K562 (cell line): ENCODE measurements at regions not wholly inside any gene's neighbourhood (a gene's known extent, or its start where the extent isn't known, plus 50 kb on each side); places are given as distances from the start of the nearest gene placed in this dataset.

Experiments
- ATAC-seq: fragments of 200-7000 bp; cut with Tn5 transposase; 3 replicates; pipeline ENCODE4 v1.9.1; 2020; ENCODE audit warnings: moderate library complexity
- BruUV-seq: library from RNA; stranded (reverse); fragments of 400-500 nt; replicated peaks from 2 replicates; lab custom pipeline; 2021; lab: Mats Ljungman, UMichigan
- CTCF ChIA-PET: fragments of 300-600 bp; formaldehyde crosslinking; extraction: SDS; loops from one replicate; lab custom pipeline; 2021; ENCODE audit warnings: low intra/inter-chr PET ratio; lab: Yijun Ruan, JAX
- POLR2A ChIA-PET: fragments of 300-600, 350-650 bp; sonication (Branson Sonifier 250); formaldehyde crosslinking; extraction: SDS; loops from one replicate; lab custom pipeline; 2021; ENCODE audit warnings: antibody characterized with exemption, inconsistent platforms; lab: Yijun Ruan, JAX
- DNase-seq, 4 experiments: peaks; one replicate each; pipeline versions ENCODE4 v3.0.0 to v3.0.0-alpha.2; 2011 to 2018; ENCODE audit warnings: low spot score in 3 of 4, mixed read lengths in 3 of 4; ENCODE audit errors: extremely low read depth in 1 of 4
- FAIRE-seq: peaks from 2 replicates; lab custom pipeline; 2011; peaks lifted over from hg19 to GRCh38; lab: Jason Lieb, UNC
- H2AFZ ChIP-seq: 2 replicates; pipeline ENCODE4 v1.6.0; 2011; ENCODE audit warnings: low read depth, low read length, control low read depth, inconsistent platforms
- H3K27ac ChIP-seq: fragments of 200-600 bp; 3 replicates; pipeline ENCODE4 v1.8.0; 2011; ENCODE audit warnings: low read depth, mild to moderate bottlenecking, control low read depth, inconsistent platforms, low read length, moderate library complexity, mixed read lengths; ENCODE audit errors: extremely low read depth
- H3K27me3 ChIP-seq, 2 experiments: fragments of 300-600 bp in 1 of 2; 2 replicates in 1 of 2; 3 replicates in 1 of 2; pipeline versions ENCODE4 v1.6.0 to v1.8.0; 2011; ENCODE audit warnings: inconsistent platforms in 2 of 2, low read length in 2 of 2, mild to moderate bottlenecking in 1 of 2, mixed read lengths in 1 of 2, moderate library complexity in 1 of 2; ENCODE audit not compliant: control insufficient read depth in 2 of 2, insufficient read depth in 2 of 2
- H3K36me3 ChIP-seq: fragments of 300-600 bp; 3 replicates; pipeline ENCODE4 v1.8.0; 2011; ENCODE audit warnings: mild to moderate bottlenecking, low read length, inconsistent platforms; ENCODE audit not compliant: control insufficient read depth, insufficient read depth
- H3K4me1 ChIP-seq, 2 experiments: fragments of 200-600 bp in 1 of 2; replicated peaks in 1 of 2; 2 replicates in 1 of 2; 3 replicates in 1 of 2; pipeline versions ENCODE4 v1.5.1 to v1.8.0; 2011; ENCODE audit warnings: inconsistent platforms in 2 of 2, low read length in 2 of 2, mild to moderate bottlenecking in 1 of 2, mixed read lengths in 1 of 2, moderate library complexity in 1 of 2; ENCODE audit not compliant: control insufficient read depth in 2 of 2, insufficient read depth in 2 of 2
- H3K4me2 ChIP-seq: 2 replicates; pipeline ENCODE4 v1.6.1; 2011; ENCODE audit warnings: low read length, control low read depth, inconsistent platforms, mixed read lengths; ENCODE audit not compliant: insufficient read depth
- H3K4me3 ChIP-seq: fragments of 200-600 bp; sonication (generic), shearing (Covaris generic); 2 replicates; pipeline ENCODE4 v1.5.1; 2016; ENCODE audit warnings: control low read depth, inconsistent platforms
- H3K79me2 ChIP-seq: fragments of 200-600 bp; 3 replicates; pipeline ENCODE4 v1.8.0; 2011; ENCODE audit warnings: low read length, inconsistent platforms; ENCODE audit not compliant: control insufficient read depth, insufficient read depth
- H3K9ac ChIP-seq, 2 experiments: 2 replicates each; pipeline versions ENCODE4 v1.6.0 to v1.6.1; 2011; ENCODE audit warnings: low read depth in 2 of 2, low read length in 2 of 2, control low read depth in 1 of 2, inconsistent platforms in 1 of 2, mild to moderate bottlenecking in 1 of 2, mixed read lengths in 1 of 2; ENCODE audit not compliant: insufficient read depth in 1 of 2
- H3K9me1 ChIP-seq: one replicate; pipeline ENCODE4 v1.6.0; 2011; ENCODE audit warnings: inconsistent platforms, mild to moderate bottlenecking, low read length, moderate library complexity; ENCODE audit not compliant: control insufficient read depth, insufficient read depth
- H3K9me3 ChIP-seq: replicated peaks from 2 replicates; pipeline ENCODE4 v1.5.1; 2011; ENCODE audit warnings: low read depth, low read length, inconsistent platforms; ENCODE audit not compliant: control insufficient read depth, insufficient read depth
- H4K20me1 ChIP-seq: replicated peaks from 2 replicates; pipeline ENCODE4 v1.6.1; 2011; ENCODE audit warnings: low read length, inconsistent platforms, mixed read lengths; ENCODE audit not compliant: control insufficient read depth, insufficient read depth
- ARID4B ChIP-seq: sonication (generic); formaldehyde crosslinking; IDR thresholded peaks from 2 replicates; pipeline ENCODE4 v1.8.0; 2022; ENCODE audit warnings: mild to moderate bottlenecking, missing genetic modification reagents
- BACH1 ChIP-seq: fragments of 200-800 bp; sonication (Bioruptor generic); IDR thresholded peaks from 2 replicates; pipeline ENCODE4 v1.6.1; 2016; ENCODE audit warnings: missing genetic modification characterization, missing compliant biosample characterization
- CSDE1 ChIP-seq, 2 experiments: fragments of 450-650 bp; IDR thresholded peaks; 2 replicates each; pipeline ENCODE4 v1.6.1; 2016; ENCODE audit warnings: mild to moderate bottlenecking in 1 of 2
- TSC22D4 ChIP-seq: fragments of 450-650 bp; IDR thresholded peaks from 2 replicates; pipeline ENCODE4 v1.6.1; 2016; ENCODE audit warnings: missing genetic modification characterization, missing biosample characterization, control low read depth
- WGBS: fragments of 100-300 bp; shearing (Covaris generic); methylation state at CpG from one replicate; pipeline ENCODE4 v1.1.6; 2016; ENCODE audit warnings: low coverage, mixed read lengths; ENCODE audit not compliant: insufficient coverage; ENCODE audit errors: missing lambda C conversion rate; 5-methylcytosine and 5-hydroxymethylcytosine counted together
- in situ Hi-C: fragments of 300-500 bp; cut with MboI; formaldehyde crosslinking; loops from 4 replicates; pipeline ENCODE4 v1.15.0; 2018; ENCODE audit warnings: inconsistent platforms, mixed read lengths
- intact Hi-C: fragments of 100-400 bp; cut with micrococcal nuclease; formaldehyde crosslinking; loops from 2 replicates; pipeline ENCODE4 v1.14.2; 2022

GRCh38 chr2:160737247-160737646 lies 243.6 kb upstream of the RBMS1 start:
- H3K9me1 ChIP-seq = no peaks in the 10 kb centered on the region
- FAIRE-seq (no peak), DNase-seq (no peak), ATAC-seq (no peak)
- in situ Hi-C loops (no loop called here), intact Hi-C loops (no loop called here)
- no TSS peak for BruUV-seq
- H3K4me1 ChIP-seq = no peaks in the 10 kb centered on the region
- H3K4me3 ChIP-seq = no peak overlapping the region
- no peak overlapping the region for H3K9ac ChIP-seq
- H3K79me2 ChIP-seq = no peaks in the 10 kb centered on the region
- WGBS = 2% methylated on average over 4 of the region's 4 CpGs
- no peaks in the 10 kb centered on the region for H4K20me1 ChIP-seq
- no peaks in the 10 kb centered on the region for H3K36me3 ChIP-seq
- no peak overlapping the region for H3K27ac ChIP-seq
- no peaks in the 10 kb centered on the region for H3K27me3 ChIP-seq
- CTCF ChIA-PET = no interaction called here
- no peaks in the 10 kb centered on the region for H3K9me3 ChIP-seq
- TF ChIP-seq CSDE1 (IDR thresholded peaks at IDR 0.05) (no peak), TSC22D4 (tag) (no peak), ARID4B (CRISPR knock-in tag) (no peak), BACH1 (tag) (no peak)
- no peak overlapping the region for H2AFZ ChIP-seq
- POLR2A ChIA-PET = no interaction called here
- H3K4me2 ChIP-seq = no peak overlapping the region
